ENCODE measurements at regions not wholly inside any gene's neighbourhood (a gene's known extent, or its start where the extent isn't known, plus 50 kb on each side); places are given as distances from the start of the nearest gene placed in this dataset.
A peak's percentile ranks its signal among the peaks of the same experiment; 100 is the strongest.

GRCh38 chr16:66167564-66168291 lies 198.8 kb upstream of the CDH5 start:
- Histone ChIP-seq H4K20me1 (ENCODE audit: insufficient read depth) (no peaks in the 10 kb centered on the region), H3K79me2 (ENCODE audit: insufficient read depth, low read length) (no peaks in the 10 kb centered on the region), H2AFZ (ENCODE audit: low read depth, low read length, poor library complexity, severe bottlenecking) (no peak overlapping the region), H3K9me3 (ENCODE audit: control insufficient read depth in 1 of 2, insufficient read depth in 1 of 2, low read depth in 1 of 2, low read length in 2 of 2) (no peaks in the 10 kb centered on the region), H3K27ac (ENCODE audit: low read depth, low read length) (no peak overlapping the region), H3K4me2 (ENCODE audit: low read length) (no peak overlapping the region), H3K9me2 (ENCODE audit: insufficient read depth) (no peaks in the 10 kb centered on the region), H3K4me3 (replicated peaks in 1 of 2; ENCODE audit: low read depth in 1 of 2, low read length in 2 of 2) (no peak overlapping the region), H3K4me1 (ENCODE audit: control insufficient read depth in 1 of 2, insufficient read depth in 2 of 2, low read length in 2 of 2) (no peaks in the 10 kb centered on the region), H3K27me3 (ENCODE audit: insufficient read depth, low read length) (peaks cover 12% of the 10 kb centered on the region; the same call in 1 of the 2 replicates), H3K9ac (ENCODE audit: low read length) (no peak overlapping the region), H3K36me3 (ENCODE audit: control insufficient read depth in 1 of 2, insufficient read depth in 2 of 2, low read length in 2 of 2) (no peaks in the 10 kb centered on the region)
- no TSS peak for BruUV-seq (replicated peaks)
- DNase-seq (ENCODE audit: low read depth, low spot score) (no peak), ATAC-seq (peak; percentile 53)
- no peak for TF ChIP-seq JUND (IDR thresholded peaks at IDR 0.05)
- TF ChIP-seq REST (IDR thresholded peaks at IDR 0.05; ENCODE audit: low read depth) = no peak
- peak in 2 of 3 experiments; percentile 27; a peak in 1 of 6 replicates for TF ChIP-seq CTCF (IDR thresholded peaks at IDR 0.05 in 2 of 3, conservative IDR thresholded peaks at IDR 0.05 in 1 of 3; ENCODE audit: borderline replicate concordance in 1 of 3, insufficient read depth in 1 of 3, low read depth in 2 of 3, low read length in 2 of 3)
- TF ChIP-seq RAD21 (IDR thresholded peaks at IDR 0.05; ENCODE audit: low read depth) = peak; percentile 24; the same call in 1 of the 2 replicates
- ChIA-PET POLR2A (no interaction called here), CTCF (no interaction called here), RAD21 (ENCODE audit: low non-redundant PET in 1 of 2, low total read pairs in 2 of 2, uncharacterized antibody in 2 of 2, unreplicated experiment in 2 of 2) (no interaction called here)
- intact Hi-C loops (cut with micrococcal nuclease) = no loop called here
